GM18867 (cell line): ENCODE measurements at regions not wholly inside any gene's neighbourhood (a gene's known extent, or its start where the extent isn't known, plus 50 kb on each side); places are given as distances from the start of the nearest gene placed in this dataset.

Experiments
- ATAC-seq: cut with Tn5 transposase; IDR thresholded peaks from one replicate; pipeline ENCODE4 v1.9.1; 2021; ENCODE audit warnings: mild to moderate bottlenecking, moderate library complexity; ENCODE audit not compliant: unreplicated experiment

GRCh38 chr1:81125672-81126071 lies 675.1 kb upstream of the ADGRL2 start:
- no peak for ATAC-seq

DNA sequence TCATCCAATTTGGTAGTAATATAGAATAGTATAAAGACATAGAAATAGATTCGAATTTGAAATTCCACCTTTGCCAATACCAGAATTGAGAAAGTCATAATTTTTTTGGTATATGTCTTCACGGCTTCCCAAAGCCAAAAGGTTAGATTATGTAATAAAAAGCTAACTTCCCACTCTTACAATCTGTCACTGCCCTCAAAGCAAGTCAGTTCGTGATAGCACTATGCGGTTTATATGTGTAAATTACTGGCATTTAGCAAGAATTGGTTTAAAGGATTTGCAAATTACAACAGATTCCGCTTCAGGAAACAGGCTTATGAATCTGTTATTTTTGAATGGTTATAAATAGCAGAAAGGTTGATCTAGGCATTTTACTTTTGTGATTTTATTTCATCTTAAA lies 679.4 kb upstream of the ADGRL2 start:
- ATAC-seq = no peak

- no peak for ATAC-seq
These were observed 681.4 kb upstream of the ADGRL2 start for GRCh38 chr1:81119319-81119718.

- no peak for ATAC-seq
These were observed 682.2 kb upstream of the ADGRL2 start for GRCh38 chr1:81118550-81118949.

- no peak for ATAC-seq
These were observed 685.3 kb upstream of the ADGRL2 start for GRCh38 chr1:81115422-81115821.

GRCh38 chr1:81114191-81114590 lies 686.5 kb upstream of the ADGRL2 start:
- ATAC-seq = no peak

- no peak for ATAC-seq
These were observed 687.0 kb upstream of the ADGRL2 start for GRCh38 chr1:81113688-81114087.

DNA sequence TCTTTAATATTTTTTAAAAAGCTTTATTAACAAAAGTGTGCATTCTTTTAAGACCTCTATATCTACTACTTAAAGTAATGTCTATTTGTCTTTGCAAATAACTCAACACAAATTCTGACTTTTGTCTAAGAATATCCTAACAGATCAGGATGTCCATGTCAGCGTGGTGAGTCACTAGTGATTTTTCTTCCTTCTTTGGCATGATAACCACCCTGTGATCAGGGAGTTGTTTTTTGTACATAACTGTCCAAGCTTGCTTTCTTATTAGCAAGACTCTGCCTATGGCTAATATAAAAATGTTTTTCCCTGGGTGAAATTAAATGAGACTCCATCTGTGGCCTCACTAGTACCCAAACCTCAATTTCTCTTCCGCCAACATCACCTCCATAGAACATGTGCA lies 688.9 kb upstream of the ADGRL2 start:
- ATAC-seq = no peak

GRCh38 chr1:81109038-81109437 lies 691.7 kb upstream of the ADGRL2 start:
- ATAC-seq = no peak

DNA sequence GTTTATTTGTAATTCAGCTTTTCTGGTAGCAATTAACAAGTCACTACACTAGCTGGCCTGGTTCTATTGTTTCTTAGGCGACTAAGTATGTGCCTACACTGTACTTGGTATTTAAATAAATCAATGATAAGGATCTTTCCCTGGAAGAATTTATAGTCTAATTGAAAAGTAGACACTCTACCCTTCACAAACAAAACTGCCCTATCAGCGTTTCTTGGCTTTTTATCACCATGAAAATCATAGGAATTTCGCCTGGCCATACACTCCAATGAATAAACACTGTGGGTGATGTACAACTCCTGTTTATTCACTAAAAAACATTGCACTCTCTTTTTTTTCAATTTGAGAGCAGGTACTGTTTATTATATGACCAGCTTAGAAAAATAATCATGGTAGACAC lies 702.9 kb upstream of the ADGRL2 start:
- ATAC-seq = no peak

DNA sequence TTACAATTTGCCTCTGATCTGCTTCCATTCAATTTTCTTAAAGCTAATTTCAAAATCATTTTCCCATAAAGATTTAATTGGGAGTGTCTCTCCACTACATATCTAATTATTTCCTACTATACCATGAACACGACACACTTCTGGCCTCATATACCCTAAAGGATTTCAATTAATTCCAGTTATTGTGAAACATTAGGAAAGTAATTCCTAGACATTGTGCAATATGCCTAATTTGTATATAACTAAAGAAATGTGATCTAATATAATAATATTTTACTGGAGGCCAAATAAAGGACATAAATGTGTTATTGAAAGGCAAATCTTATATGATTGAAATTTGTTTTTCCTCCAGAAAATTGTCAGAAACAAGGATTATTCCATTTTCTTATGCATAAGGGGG lies 727.2 kb upstream of the ADGRL2 start:
- ATAC-seq = no peak

DNA sequence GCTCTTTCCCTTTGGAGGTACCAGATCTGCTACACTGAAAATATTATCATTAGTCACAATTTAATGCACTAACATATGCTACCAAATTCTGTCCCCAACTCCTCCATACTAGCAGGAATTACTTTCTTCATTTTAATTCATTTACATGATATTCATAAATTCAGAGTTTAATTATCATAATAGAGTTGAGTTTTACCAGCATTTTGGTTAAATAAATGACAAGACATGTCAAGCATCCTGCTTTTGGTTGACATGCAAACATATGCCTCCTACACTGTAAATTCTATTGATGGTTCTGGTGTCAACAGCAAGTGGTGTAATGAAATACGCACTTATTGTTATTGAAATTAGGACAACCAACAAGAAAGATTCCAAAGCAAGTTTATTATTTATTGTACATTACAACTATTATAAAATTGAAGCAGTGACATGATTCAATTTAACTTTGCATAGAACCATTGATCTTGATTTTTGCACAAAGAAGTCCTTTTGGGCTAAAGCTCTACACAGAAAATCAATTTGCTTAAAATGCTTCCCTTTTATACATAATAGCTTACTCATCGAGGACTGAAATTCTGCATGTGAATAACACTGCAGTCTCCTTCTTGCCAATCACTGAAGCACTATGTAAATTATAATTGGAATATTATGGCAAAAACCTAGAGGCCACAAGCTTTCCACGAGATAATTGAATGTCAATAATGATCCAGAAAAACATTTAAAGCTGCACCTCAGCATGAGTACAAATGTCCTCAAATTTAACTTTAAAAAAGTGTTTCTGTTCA lies 728.6 kb upstream of the ADGRL2 start:
- ATAC-seq = no peak

DNA sequence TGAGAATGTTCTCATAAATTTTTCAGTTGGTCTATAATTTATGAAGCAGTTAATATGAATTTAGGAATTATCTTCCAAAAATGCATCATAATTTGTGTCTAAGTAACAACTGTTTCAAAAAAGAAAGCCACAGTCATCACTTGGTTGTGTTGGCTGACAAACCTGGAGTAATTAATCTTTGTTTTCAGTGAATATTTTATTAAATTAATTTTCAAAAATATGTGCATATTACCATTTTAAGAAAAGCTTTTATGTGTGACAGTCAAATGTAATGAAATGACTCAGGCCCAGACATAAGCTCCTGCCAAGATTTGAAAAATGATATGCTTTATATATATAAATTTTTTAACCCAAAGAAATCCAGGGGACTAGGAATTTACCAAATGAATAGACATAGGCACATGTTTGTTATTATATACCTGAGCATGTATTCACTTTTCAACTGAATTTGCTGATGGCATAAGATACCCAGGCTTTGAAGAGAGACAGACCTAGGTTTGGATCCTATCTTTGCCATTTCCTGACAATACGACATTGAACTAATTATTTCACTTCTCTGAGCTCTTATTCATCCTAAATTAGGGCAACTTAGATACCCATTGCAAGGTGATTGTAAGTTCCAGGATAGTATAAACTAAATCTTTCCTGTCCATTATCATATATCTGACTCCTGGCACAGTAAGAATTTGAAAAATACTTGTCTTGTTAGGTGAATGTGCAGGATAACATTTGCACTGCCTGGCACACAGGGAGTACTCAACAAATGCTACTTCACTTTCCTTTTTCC lies 729.5 kb upstream of the ADGRL2 start:
- no peak for ATAC-seq

DNA sequence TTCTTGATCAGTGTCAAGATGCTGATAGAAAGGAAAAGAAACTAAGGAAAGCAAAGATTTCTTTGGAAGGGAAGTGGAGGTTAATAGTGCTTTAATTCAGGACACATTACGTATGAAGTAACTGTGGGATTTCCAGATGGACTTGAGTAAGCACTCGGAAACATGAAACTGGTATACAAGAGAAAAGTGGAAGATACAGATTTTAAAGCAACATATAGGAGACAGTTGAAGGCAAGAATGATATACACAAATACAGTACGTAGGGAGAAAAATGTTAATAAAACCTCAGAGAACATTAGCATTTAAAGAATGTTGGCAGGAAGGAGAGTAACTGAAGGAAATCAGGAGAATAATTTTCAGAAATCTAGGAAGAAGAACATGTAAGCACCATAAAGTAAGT lies 730.9 kb upstream of the ADGRL2 start:
- no peak for ATAC-seq

GRCh38 chr1:81068726-81069125 lies 732.0 kb upstream of the ADGRL2 start:
- no peak for ATAC-seq

GRCh38 chr1:81053826-81054225 lies 746.9 kb upstream of the ADGRL2 start:
- ATAC-seq = no peak

GRCh38 chr1:81052162-81052561 lies 748.6 kb upstream of the ADGRL2 start:
- no peak for ATAC-seq

GRCh38 chr1:81050390-81050789 lies 750.3 kb upstream of the ADGRL2 start:
- ATAC-seq = no peak

DNA sequence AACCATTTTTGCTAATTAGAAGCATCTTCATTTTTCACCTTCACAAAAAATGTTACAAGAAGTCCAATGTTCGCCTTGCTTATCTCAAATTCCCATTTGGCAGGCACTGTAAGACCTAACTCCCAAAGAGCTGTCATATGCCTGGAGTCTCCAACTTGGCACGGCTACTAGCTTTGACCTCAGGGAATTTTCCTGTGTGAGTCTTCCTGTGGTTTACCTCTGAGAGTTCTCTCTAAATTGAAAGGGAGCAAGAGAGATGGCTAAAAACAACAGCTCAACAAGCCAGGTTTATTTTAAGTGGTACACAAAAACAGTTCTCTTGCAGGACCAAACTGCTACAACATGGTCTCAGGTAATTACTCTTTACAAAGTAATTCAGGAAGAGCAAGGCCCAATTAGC lies 756.0 kb upstream of the ADGRL2 start:
- no peak for ATAC-seq

- no peak for ATAC-seq
These were observed 758.5 kb upstream of the ADGRL2 start for GRCh38 chr1:81042225-81042624.

GRCh38 chr1:81034291-81034690 lies 766.4 kb upstream of the ADGRL2 start:
- ATAC-seq = no peak

DNA sequence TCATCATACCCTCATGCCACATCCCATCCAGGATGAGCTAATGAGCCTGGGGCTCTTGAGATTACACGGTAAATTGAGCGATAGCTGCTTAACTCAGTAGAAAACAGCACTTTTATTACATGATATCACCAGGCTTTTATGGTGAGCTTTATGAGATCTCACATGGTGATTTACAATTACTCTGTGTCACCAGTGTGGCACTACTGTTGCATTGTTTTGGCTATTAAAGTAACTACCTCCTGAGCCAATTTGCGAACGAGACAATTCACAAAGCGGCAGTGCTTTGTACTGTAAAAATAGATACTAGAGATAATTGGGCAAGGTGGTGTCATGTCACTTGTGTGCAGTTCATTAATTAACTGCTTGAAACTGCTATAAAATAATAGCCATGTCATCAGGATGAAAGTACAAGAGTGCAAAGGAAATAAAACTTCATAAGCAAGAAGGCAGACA lies 767.7 kb upstream of the ADGRL2 start:
- ATAC-seq = no peak
